CD4-positive, alpha-beta T cell treated with Interleukin-15 for 1 hour (primary cell): ENCODE measurements at regions not wholly inside any gene's neighbourhood (a gene's known extent, or its start where the extent isn't known, plus 50 kb on each side); places are given as distances from the start of the nearest gene placed in this dataset.
"Not testable (repeated sequence)": the region's sequence is repeated elsewhere in the genome, so short reads cannot be mapped to it uniquely, and the experiment has no call there.

Experiments
- DNase-seq: peaks from one replicate; pipeline ENCODE4 v3.0.0-alpha.2; 2020

GRCh38 chr4:79850626-79851025 is 222.4 kb downstream of the ANTXR2 start:
- no peak for DNase-seq

GRCh38 chr4:79848329-79848728 is 224.7 kb downstream of the ANTXR2 start:
- DNase-seq = no peak

GRCh38 chr4:79847411-79847810 is 225.6 kb downstream of the ANTXR2 start:
- DNase-seq = no peak

GRCh38 chr4:79842162-79842561 is 230.9 kb downstream of the ANTXR2 start:
- no peak for DNase-seq

GRCh38 chr4:79833857-79834256 is 239.2 kb downstream of the ANTXR2 start:
- DNase-seq = no peak

- no peak for DNase-seq
These were observed 241.1 kb downstream of the ANTXR2 start for GRCh38 chr4:79831701-79832514.

DNA sequence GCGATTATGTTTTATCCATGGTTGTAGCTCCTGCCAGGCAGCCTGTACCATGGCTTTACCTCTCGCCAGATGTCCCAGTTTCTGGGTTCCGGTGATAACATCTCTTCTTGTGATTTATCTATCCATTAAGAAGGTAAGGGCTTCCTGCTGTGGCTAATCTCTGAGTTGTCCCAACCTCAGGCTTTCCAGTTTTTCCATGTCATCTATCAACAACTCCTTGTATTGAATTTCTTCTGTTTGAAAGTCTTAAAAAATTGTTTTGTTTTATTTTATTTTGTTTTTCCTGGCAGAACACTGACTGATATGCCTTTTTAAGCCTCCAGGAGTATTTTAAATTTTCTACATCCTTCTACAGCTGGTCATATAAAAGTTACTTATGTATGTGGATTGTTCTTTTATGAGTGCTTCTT is 241.9 kb downstream of the ANTXR2 start:
- DNase-seq = no peak

DNA sequence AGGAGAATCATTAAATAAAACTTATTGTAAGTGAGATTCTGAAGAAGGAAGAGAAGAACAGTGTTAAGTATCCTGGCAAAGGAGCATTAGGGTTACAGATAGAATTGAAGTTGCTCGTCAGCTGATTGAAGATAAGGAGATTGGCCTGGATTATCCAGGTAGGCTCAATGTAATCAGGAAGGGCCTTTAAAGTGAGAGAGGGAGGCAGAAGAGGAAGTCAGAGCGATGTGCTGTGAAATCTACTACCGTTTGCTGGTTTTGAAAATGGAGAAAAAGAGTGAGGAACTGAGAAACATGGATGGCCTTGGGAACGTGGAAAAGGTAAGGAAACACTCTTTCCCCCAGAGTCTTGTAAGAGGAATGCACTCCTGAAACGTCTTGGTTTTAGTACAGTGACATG is 245.7 kb downstream of the ANTXR2 start:
- no peak for DNase-seq

DNA sequence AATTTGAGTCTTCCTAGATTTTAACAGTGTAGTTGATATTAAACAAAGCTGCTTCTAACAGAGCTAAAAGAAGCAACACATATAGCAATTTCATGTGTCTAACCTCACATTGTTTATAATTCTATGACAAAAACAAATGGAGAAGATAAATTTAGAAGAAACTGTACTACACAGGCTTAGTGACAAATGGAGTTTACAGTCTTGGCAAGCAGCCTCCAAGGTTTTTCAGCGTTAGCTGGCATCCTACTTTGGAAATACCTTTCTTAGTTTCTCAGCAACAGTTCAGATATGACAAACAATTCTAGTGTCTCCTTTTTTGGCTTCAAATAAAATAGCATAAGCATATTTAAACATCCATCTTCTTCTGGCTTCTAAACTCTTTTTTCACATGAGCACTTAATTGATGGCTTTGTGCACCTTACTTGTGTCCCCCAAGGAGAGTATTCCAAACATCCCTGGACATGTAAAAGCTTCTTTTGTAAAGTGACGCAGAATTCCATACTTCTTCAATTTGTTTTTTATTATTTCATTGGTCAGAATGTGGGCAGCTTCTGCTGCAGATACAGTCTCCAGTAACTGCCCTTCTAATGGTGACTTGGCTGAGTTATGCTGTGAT is 249.8 kb downstream of the ANTXR2 start:
- DNase-seq = no peak

- DNase-seq = no peak
These were observed 252.6 kb downstream of the ANTXR2 start for GRCh38 chr4:79820427-79820826.

DNA sequence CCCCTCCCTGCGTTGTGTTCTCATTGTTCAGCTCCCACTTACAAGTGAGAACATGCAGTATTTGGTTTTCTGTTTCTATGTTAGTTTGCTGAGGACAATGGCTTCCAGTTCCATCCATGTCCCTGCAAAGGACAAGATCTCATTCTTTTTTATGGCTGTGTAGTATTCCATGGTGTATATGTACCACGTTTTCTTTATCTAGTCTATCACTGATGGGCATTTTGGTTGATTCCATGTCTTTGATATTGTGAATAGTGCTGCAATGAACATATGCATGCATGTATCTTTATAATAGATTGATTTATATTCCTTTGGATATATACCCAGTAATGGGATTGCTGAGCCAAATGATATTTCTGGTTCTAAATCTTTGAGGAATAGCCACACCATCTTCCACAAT is 265.1 kb downstream of the ANTXR2 start:
- not testable (repeated sequence) for DNase-seq

- no peak for DNase-seq
These were observed 275.0 kb downstream of the ANTXR2 start for GRCh38 chr4:79798047-79798446.

DNA sequence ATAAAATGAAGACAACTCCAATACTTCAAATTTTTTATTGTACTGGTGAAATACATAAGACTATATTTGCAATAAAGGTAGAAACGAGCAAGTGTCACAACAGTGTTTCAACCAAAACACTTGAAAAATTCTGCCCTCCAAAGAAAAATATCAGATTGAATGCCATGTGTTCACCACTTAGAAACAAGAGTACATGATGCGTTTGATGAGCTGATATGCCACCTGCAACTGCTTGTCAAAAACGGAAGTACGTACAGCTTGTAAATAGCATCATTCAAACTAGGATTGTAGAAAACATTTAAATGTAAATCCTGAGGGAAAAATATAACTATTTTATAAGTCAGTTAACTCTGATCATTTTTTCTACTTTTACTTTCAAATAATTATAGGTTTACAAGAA is 276.1 kb downstream of the ANTXR2 start:
- no peak for DNase-seq

- DNase-seq = no peak
These were observed 284.1 kb downstream of the ANTXR2 start for GRCh38 chr4:79788884-79789283.

DNA sequence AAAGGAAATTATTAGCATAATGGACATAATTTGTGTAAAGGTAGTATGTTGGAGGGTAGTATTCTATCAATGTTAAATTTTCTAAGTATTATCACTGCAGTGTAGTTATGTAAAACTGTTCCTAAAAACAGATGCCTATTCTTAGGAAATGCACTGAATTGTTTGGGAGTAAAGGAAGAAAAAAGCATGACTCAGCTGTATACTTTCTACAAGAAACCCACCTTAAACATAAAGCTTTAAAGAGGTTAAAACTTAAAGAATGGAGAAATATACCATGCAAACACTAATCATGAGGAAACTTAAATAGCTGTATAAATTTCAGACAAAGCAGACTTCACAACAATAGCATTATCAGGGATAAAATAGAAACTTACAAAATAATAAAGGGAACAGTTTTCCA is 292.9 kb downstream of the ANTXR2 start:
- no peak for DNase-seq

DNA sequence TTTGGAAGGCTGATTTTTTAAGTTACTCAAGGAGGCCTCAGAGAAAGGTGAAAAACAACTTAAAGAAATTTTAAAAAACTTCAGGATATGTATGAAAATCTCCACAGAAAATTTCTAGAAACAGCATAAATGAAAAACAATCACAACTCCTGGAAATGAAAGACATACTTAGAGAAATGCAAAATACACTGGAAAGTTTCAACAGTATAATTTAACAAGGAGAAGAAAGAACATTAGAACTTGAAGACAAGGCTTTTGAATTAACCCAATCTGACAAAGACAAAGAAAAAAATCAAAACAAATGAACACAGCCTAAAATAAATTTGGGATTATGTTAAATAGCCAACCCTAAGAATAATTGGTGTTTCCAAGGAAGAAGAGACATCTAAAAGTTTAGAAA is 300.5 kb downstream of the ANTXR2 start:
- no peak for DNase-seq

- no peak for DNase-seq
These were observed 308.9 kb downstream of the ANTXR2 start for GRCh38 chr4:79764120-79764519.

DNA sequence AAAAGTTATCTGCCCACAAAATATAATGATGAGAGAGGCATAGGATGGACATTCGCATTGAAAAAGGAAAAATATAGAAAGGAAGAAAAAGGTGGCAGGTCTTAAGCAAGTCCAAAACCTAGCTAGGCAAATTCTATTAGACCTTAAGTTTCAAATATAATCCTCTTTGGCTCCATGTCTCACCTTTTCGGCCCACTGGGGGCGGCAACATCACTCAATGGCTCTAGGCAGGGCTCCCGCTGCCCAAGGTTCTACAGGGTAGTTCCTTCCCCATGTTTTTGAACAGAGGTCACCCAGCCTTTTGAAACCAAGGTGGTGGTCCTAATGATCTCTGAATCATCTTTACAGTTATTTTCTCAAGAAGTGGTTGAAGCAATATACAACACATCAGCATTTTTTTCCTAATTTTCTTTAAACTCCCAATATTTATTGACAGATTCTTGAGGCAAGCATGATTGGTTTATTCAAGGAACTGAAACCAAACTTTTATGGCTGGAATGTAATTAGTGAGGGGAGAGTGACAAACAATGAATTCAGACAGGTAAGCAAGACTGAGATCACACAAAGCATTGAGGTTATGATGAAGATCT is 309.4 kb downstream of the ANTXR2 start:
- DNase-seq = no peak

DNA sequence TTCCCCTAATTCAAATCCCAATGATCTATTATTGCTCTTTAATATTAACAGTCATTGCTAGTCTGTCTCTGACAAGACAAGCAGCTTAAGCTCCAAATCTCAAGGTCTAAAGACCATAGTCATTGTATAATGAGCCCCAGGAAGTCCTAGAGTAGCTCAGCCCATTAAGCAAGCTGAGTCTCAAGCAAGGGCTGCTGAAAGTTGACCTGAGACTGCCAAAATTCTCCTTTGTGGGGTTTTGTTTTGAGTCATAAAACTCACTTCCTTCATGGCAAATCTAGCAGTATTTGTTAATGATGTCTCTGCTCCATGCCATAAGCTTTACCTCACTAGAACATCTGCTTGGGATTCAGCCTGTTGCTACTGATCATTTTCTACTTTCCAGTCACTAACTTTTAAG is 313.2 kb downstream of the ANTXR2 start:
- DNase-seq = no peak

DNA sequence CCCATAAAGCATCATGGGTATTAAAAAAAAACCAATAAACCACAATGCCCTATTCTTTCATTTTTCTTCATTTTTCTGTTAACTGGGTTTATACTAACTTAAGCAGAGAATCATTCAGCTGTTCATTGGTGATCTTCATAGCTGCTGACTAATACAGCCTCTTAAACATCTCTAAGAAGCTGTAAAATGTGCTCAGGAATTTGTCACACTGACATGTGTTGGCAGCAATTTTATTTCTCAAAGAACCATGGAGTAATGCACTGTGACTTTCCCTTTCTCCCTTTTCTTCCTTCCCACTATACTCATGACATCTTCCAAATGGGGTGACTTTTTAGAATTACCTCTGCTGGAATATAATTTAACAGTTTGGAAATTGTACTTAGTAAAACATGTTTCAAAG is 315.4 kb downstream of the ANTXR2 start:
- no peak for DNase-seq

- DNase-seq = no peak
These were observed 316.7 kb downstream of the ANTXR2 start for GRCh38 chr4:79756140-79756895.

DNA sequence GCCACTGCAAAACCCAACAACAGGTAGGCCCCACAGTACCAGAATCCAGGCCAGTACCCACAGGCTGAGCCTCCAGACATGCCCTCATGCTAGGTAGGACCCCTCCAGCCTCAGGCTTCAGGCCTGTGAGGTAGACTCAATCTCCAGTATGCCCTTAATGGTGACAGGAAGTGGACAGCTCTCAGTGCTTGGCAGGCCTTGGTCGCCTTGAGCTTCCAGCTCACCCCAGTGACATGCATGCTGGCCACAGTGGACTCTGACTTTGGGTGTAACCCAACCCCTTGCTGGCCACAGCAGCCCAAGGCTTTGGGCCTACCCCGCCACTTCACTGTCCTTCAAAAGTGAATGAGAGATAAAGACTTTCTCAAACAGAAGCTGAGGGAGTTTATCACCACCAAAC is 324.2 kb downstream of the ANTXR2 start:
- no peak for DNase-seq

DNA sequence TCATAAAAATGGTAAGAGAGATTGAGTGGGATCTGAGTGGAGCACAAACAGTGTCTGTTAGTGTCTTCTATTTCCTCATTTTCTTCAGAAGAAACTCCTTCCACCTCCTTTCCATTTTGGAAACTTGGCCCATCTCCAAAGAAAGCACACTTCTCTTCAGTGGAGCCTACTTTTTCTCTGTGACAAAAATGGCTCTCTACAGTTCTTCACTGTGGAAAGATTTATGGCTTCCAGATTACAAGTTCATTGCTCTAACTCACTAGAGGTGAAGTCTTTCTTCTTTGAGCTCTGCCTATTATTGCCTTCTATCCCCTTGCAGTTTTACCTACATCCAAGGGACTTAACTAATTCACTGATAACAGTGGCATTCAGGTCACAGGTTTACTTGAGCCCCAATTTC is 325.8 kb downstream of the ANTXR2 start:
- DNase-seq = no peak

GRCh38 chr4:79743014-79743413 is 330.0 kb downstream of the ANTXR2 start:
- DNase-seq = no peak
